Liver (tissue), 8 donors: ENCODE measurements at regions not wholly inside any gene's neighbourhood (a gene's known extent, or its start where the extent isn't known, plus 50 kb on each side); places are given as distances from the start of the nearest gene placed in this dataset.

Experiments used
- DNase-seq: peaks from one replicate; pipeline ENCODE4 v3.0.0-alpha.2; 2017; ENCODE audit warnings: low spot score
- H3K27ac ChIP-seq, 2 donors: one replicate each; pipeline ENCODE4 v1.7.0; 2013; ENCODE audit warnings: inconsistent platforms in 2 of 2, low read length in 2 of 2, control low read depth in 1 of 2, low read depth in 1 of 2, mild to moderate bottlenecking in 1 of 2
- H3K27me3 ChIP-seq, 4 donors: one replicate each; pipeline versions ENCODE4 v1.6.1 to v1.7.0; 2013; ENCODE audit warnings: low read length in 3 of 4, inconsistent platforms in 1 of 4, mild to moderate bottlenecking in 1 of 4, moderate library complexity in 1 of 4; ENCODE audit not compliant: control insufficient read depth in 4 of 4, insufficient read depth in 4 of 4
- H3K36me3 ChIP-seq, 4 donors: one replicate each; pipeline versions ENCODE4 v1.6.1 to v1.7.0; 2013; ENCODE audit warnings: low read length in 3 of 4, mild to moderate bottlenecking in 3 of 4, low read depth in 1 of 4, moderate library complexity in 1 of 4; ENCODE audit not compliant: control insufficient read depth in 4 of 4, insufficient read depth in 3 of 4
- H3K4me1 ChIP-seq, 4 donors: one replicate each; pipeline versions ENCODE4 v1.6.1 to v1.7.0; 2013; ENCODE audit warnings: low read length in 3 of 4, mild to moderate bottlenecking in 3 of 4, moderate library complexity in 1 of 4; ENCODE audit not compliant: control insufficient read depth in 4 of 4, insufficient read depth in 4 of 4
- H3K4me3 ChIP-seq, 3 donors: one replicate each; pipeline versions ENCODE4 v1.6.1 to v1.7.0; 2013; ENCODE audit warnings: low read length in 3 of 3, control low read depth in 1 of 3, low read depth in 1 of 3, mild to moderate bottlenecking in 1 of 3
- H3K9ac ChIP-seq, 2 donors: one replicate each; pipeline ENCODE4 v1.7.0; 2013; ENCODE audit warnings: low read length in 2 of 2, mild to moderate bottlenecking in 2 of 2, moderate library complexity in 2 of 2, control low read depth in 1 of 2, low read depth in 1 of 2
- H3K9me3 ChIP-seq, 4 donors: one replicate each; pipeline versions ENCODE4 v1.6.1 to v1.7.0; 2013; ENCODE audit warnings: low read length in 3 of 4; ENCODE audit not compliant: control insufficient read depth in 4 of 4
- ATF3 ChIP-seq: IDR thresholded peaks from 2 replicates; pipeline ENCODE4 v1.6.1; 2016; ENCODE audit warnings: antibody characterized with exemption
- EGR1 ChIP-seq, 2 donors: IDR thresholded peaks; 2 replicates each; pipeline ENCODE4 v1.6.1; 2016 to 2018; ENCODE audit warnings: antibody characterized with exemption in 2 of 2, low read depth in 2 of 2
- FOXA2 ChIP-seq: IDR thresholded peaks from 2 replicates; pipeline ENCODE4 v1.6.1; 2016; ENCODE audit warnings: antibody characterized with exemption
- JUND ChIP-seq, 2 donors: IDR thresholded peaks; 2 replicates each; pipeline ENCODE4 v1.6.1; 2016; ENCODE audit warnings: antibody characterized with exemption in 2 of 2
- NR2F2 ChIP-seq: IDR thresholded peaks from 2 replicates; pipeline ENCODE4 v1.6.1; 2016; ENCODE audit warnings: antibody characterized with exemption
- RXRA ChIP-seq, 2 donors: IDR thresholded peaks; 2 replicates each; pipeline ENCODE4 v1.6.1; 2017 to 2018; ENCODE audit warnings: antibody characterized with exemption in 2 of 2, mild to moderate bottlenecking in 1 of 2
- TAF1 ChIP-seq: conservative IDR thresholded peaks from 2 replicates; pipeline ENCODE4 v1.6.1; 2016; ENCODE audit warnings: antibody characterized with exemption, mild to moderate bottlenecking
- YY1 ChIP-seq: IDR thresholded peaks from 2 replicates; pipeline ENCODE4 v1.6.1; 2016; ENCODE audit warnings: antibody characterized with exemption, mild to moderate bottlenecking
- WGBS: extraction: QIAGEN DNeasy Blood & Tissue Kit; methylation state at CpG from one replicate; pipeline ENCODE4 v1.1.7; 2013; 5-methylcytosine and 5-hydroxymethylcytosine counted together
- TF ChIP-seq, protein P1 (sequence below): fragments of 150-350 bp; IDR thresholded peaks from 2 replicates; pipeline ENCODE4 v1.5.1; 2017; ENCODE audit warnings: improper control_type of control experiment, low read depth, low read length; ENCODE audit not compliant: missing input control
- donor health status: healthy.
- donor health status: healthy.
- donor health status: healthy.
- donor health status: healthy.
- donor health status: healthy.

DNA sequence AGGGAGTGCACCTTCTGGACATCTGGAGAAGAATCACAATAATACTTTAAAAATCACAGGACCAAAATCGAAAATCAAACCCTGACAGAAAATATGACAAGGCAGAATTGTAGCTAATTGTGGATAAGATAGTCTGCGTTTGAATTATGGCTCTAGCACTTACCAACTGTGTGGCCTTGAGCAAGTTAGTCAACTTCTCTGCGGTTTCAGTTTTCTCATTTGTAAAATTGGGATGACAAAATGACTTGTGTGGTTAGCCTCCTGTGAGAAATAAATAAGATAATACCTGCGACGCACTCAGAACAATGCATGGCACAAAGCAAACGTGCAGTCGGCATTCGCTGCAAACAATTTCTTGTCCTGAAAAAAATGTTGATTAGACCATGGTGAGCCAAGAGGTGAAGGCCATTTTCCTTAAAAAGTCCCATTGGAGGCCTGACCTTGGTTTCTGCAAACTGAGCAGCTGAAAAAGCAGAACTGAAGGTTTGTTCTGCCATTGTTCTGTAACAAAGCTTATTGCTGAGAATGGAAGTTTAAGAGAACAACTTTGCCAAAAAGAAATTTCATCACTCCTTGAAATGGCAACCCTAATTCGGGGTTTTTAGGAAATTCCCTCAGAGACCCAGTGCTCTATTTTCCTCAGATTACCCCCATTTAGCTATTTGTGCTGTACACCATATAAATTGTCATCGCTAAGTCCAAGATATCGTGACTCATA, 266.3 kb downstream of the ERMARD start:
- TF ChIP-seq TAF1 (no peak), YY1 (peak; percentile 12)
- Histone ChIP-seq H3K9ac (no peak overlapping the region), H3K9me3 (peaks cover 0 to 1% (median 0%) of the 10 kb centered on the region in 4 donors), H3K4me3 (no peak overlapping the region), H3K27ac (no peak overlapping the region), H3K4me1 (no peaks in the 10 kb centered on the region), H3K36me3 (no peaks in the 10 kb centered on the region), H3K27me3 (no peaks in the 10 kb centered on the region)
- DNase-seq, result no peak
- WGBS, result 87% methylated on average over 11 of the region's 11 CpGs

GRCh38 chr6:170013815-170014214, 262.4 kb downstream of the ERMARD start:
- DNase-seq, result no peak
- TF ChIP-seq EGR1 (IDR thresholded peaks at IDR 0.05; ENCODE audit: low read depth in 2 of 2) (no peak), NR2F2 (no peak), YY1 (no peak), ATF3 (no peak), RXRA (IDR thresholded peaks at IDR 0.05) (no peak)
- Histone ChIP-seq H3K27me3 (no peaks in the 10 kb centered on the region), H3K4me3 (no peak overlapping the region), H3K9me3 (peaks cover 0 to 1% (median 0%) of the 10 kb centered on the region in 4 donors), H3K27ac (no peak overlapping the region), H3K4me1 (no peaks in the 10 kb centered on the region), H3K36me3 (no peaks in the 10 kb centered on the region), H3K9ac (no peak overlapping the region)
- WGBS, result 81% methylated on average over 2 of the region's 2 CpGs

GRCh38 chr6:170012037-170012330, 260.6 kb downstream of the ERMARD start:
- no peak overlapping the region for H3K9ac ChIP-seq
- WGBS, result 87% methylated on average over 2 of the region's 2 CpGs
- no peak for DNase-seq
- peaks cover 0 to 1% (median 0%) of the 10 kb centered on the region in 4 donors for H3K9me3 ChIP-seq
- no peaks in the 10 kb centered on the region for H3K36me3 ChIP-seq
- no peaks in the 10 kb centered on the region for H3K27me3 ChIP-seq
- TF ChIP-seq, protein P1, sequence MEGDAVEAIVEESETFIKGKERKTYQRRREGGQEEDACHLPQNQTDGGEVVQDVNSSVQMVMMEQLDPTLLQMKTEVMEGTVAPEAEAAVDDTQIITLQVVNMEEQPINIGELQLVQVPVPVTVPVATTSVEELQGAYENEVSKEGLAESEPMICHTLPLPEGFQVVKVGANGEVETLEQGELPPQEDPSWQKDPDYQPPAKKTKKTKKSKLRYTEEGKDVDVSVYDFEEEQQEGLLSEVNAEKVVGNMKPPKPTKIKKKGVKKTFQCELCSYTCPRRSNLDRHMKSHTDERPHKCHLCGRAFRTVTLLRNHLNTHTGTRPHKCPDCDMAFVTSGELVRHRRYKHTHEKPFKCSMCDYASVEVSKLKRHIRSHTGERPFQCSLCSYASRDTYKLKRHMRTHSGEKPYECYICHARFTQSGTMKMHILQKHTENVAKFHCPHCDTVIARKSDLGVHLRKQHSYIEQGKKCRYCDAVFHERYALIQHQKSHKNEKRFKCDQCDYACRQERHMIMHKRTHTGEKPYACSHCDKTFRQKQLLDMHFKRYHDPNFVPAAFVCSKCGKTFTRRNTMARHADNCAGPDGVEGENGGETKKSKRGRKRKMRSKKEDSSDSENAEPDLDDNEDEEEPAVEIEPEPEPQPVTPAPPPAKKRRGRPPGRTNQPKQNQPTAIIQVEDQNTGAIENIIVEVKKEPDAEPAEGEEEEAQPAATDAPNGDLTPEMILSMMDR, result no peak
- TF ChIP-seq ATF3 (no peak), FOXA2 (no peak), JUND (IDR thresholded peaks at IDR 0.05) (no peak), NR2F2 (no peak)
- H3K27ac ChIP-seq, result no peak overlapping the region
- no peak overlapping the region for H3K4me3 ChIP-seq
- no peaks in the 10 kb centered on the region for H3K4me1 ChIP-seq
